HG02571 (cell line): ENCODE measurements at regions not wholly inside any gene's neighbourhood (a gene's known extent, or its start where the extent isn't known, plus 50 kb on each side); places are given as distances from the start of the nearest gene placed in this dataset.
"Not testable (repeated sequence)": the region's sequence is repeated elsewhere in the genome, so short reads cannot be mapped to it uniquely, and the experiment has no call there.

ENCODE experiments used
- ATAC-seq: cut with Tn5 transposase; IDR thresholded peaks from one replicate; pipeline ENCODE4 v1.9.1; 2021; ENCODE audit warnings: mild to moderate bottlenecking, moderate library complexity; ENCODE audit not compliant: unreplicated experiment

GRCh38 chr10:29882766-29883165 lies 176.6 kb downstream of the JCAD start:
- ATAC-seq, result no peak

DNA sequence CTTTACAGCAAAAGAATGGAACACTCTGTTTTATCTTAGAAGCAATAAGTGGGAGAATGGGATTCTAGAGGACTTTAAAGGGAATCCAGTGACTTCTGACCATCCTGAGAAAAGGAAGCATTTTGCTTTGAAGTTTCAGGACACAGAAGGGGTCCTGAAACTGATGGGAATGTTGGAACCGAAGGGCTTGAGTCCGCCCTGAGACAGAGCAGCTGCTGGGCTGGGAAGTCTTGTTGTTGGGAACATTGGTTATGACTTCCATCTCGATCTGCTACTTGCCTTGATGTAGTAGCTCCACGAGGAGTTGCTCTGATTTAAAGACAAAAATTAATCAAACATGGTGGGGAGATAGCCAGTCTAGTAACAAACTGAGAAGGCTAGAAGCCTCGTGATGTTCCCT lies 177.6 kb downstream of the JCAD start:
- no peak for ATAC-seq

- no peak for ATAC-seq
These were observed 178.0 kb downstream of the JCAD start for GRCh38 chr10:29881336-29881771.

GRCh38 chr10:29880856-29881255 lies 178.5 kb downstream of the JCAD start:
- no peak for ATAC-seq

DNA sequence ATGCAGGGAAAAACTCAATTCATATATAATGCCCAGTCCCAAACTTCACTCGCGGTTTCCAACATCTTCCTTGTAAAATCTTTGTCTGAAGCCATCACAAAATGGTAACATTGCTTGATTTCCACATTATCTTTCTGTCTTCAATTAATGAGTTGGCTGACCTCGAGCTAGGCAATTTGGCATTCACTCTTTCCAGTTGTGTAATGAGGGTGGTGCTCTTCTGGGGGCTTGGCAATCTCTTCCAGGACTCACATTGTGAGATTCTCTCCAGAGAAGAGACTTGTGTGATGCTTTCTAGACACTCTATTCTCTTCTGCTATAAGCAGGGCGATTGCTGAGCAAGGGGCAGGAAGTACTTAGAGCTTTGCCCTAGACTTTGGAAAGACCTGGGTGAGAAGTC lies 179.5 kb downstream of the JCAD start:
- no peak for ATAC-seq

- ATAC-seq, result no peak
These were observed 180.9 kb downstream of the JCAD start for GRCh38 chr10:29878492-29878891.

DNA sequence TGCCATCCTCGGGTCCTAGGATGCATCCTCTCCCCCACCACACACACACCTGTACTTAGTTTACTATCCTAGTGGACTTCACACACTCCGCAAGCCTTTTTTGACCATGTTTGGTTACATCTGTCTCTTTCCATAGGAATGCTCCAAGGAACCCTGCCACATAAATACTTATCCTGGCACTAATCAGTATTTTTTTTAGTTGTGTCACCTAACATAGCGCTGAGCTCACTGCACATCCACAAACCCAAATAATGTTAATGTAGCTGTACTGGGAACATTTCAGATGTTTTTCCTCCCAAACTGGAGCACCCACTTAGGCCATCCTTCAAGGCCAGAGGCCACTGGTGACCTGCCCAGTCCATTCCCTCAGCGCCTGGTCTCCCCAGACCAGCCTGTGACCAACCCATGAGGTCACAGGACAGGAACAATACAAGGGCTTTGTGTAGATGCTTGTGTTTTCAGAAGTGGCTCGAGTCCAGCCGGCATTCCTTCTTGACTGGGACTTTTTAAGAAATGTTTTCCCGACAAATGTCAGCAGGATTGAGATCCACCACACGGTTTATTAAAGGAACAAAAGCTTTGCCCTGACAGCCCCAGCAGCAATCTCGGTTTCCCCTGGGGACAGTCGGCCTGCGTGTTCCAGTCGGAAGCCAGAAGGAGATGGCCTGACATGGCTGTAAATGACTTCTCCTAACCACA lies 181.4 kb downstream of the JCAD start:
- ATAC-seq, result no peak

DNA sequence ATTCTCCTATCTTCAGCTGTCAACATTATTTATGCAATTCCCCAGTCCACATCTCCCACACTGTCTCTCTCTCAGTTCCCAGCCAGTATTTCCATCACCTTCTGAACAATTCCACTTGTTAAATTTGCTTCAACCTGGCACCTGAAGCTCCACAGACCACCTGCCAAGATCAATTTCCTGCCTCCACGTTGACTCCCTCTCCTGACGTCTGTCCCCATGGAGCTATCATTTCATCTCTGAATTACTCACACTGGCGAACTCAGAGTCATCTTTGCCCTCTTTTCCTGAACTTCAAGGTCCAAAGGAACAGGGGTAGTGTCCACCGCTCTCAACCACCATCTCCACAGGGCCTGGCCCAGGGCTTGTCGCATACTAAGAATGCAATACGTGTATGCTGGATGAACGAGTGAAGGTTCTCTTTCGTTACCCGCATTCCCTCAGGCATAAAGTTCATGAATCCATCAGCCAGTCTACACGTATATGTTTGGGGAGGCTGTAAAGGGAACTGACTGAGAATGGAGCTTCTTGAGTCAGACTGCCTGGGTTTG lies 183.3 kb downstream of the JCAD start:
- ATAC-seq, result no peak

GRCh38 chr10:29874606-29875269 lies 184.6 kb downstream of the JCAD start:
- no peak for ATAC-seq

- no peak for ATAC-seq
These were observed 185.4 kb downstream of the JCAD start for GRCh38 chr10:29873941-29874484.

- ATAC-seq, result no peak
These were observed 188.8 kb downstream of the JCAD start for GRCh38 chr10:29870522-29871044.

DNA sequence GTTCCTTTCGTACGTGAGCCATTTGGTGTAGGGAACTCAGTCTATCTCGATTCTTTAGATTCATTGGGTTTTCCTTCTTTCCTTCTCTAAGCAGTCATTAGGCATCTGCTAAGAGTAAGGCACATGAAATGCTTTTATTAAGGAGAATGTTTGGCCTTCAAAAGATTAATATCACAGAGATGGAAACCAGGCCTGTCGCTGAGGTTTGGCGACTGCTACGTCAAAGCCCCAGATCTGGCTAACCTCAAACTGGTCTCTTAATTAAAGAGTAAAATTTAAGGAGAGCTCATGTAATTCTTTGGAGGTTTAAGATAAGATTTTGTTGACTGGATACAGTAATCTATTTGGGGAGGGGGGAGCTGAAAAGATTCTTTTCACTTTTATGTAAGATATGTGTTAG lies 189.8 kb downstream of the JCAD start:
- no peak for ATAC-seq

DNA sequence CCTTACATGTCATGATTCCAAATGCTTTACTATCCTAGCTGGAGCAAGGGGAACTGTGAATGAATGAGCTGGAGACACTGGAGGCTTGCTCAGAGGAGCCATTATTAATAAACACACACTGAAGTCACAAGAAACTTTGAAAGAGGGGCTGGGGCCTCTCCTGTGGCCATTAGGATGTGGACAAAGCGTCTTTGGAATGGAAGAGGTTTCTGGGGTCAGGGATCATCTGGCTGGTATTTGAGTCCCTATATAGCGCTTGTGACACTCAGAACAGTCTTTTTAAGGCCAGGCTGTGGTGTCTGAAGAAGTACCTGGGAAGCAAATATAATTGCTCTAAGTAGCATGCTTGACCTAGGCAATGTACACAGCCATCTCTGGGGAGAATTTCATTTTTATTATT lies 193.0 kb downstream of the JCAD start:
- ATAC-seq, result no peak

GRCh38 chr10:29865700-29866355 lies 193.6 kb downstream of the JCAD start:
- ATAC-seq, result no peak

DNA sequence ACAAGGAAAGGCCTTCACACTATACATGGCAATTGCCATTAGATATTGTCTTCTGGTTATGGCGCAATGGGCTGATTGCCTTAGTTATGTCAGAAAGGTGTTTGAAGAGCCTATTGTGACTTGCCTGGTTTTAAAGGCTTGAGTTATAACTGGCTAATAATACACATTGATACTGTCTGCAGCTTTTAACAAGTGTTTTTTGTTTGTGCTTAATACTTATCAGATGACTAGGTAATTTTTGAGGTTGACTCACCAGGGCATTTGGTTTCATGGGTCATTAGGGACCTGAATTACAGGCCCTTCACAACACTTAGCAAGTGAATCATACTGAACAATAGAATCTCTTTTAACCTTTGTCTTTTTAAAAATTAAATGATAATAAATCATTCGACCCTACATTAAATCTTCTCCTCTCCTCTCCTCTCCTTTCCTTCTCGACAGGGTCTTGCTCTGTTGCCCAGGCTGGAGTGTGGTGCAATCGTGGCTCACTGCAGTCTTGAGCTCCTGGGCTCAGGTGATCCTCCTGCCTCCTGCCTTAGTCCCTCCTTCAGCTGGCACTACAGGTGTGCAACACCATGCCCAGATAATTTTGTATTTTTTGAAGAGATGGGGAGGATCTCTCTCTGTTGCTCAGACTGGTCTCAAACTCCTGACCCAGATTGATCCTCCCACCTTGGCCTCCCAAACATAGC lies 196.3 kb downstream of the JCAD start:
- ATAC-seq, result no peak

DNA sequence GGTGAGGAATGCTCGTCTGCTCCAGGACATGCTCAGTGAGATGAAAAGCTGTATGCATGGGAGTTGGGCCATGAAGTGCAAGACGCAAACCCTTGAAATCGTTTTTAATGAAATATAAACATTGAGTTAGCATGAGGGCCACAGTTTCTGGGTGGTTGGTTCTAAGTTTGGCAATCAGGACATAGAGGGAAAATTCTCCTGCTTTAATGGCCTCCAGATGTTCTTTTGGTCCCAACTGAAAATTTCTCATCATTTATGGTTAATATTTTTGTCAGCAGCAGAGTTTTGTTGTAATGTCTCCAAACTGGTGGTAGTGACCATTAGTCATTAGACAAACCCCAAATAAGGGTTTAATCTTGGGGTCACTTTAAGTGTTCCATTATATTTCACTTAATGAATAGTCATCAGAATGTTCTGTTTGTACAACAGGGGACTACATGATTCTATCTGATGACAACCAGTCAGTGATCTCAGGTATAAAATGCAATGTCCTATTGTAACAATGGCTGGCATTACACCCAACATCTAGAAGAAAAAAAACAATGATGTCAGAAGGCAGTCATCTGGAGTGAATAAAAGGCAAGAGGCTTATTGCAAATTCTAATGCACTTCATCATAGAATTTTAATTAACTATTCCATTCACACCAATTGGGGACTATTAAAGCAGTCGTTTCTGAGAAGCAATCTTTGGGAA lies 197.4 kb downstream of the JCAD start:
- no peak for ATAC-seq

DNA sequence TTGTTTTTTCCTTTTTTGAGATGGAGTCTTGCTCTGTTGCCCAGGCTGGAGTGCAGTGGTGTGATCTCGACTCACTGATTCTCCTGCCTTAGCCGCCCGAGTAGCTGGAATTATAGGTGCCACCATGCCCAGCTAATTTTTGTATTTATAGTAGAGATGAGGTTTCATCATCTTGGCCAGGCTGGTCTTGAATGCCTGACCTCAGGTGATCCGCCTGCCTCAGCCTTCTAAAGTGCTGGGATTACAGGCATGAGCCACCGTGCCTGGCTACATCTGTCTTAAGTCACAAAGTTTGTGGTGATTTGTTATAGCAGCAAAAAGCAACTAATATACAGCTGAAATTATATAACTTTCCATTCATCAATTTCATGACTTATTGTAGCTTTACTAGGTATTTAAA lies 198.2 kb downstream of the JCAD start:
- ATAC-seq, result not testable (repeated sequence)

DNA sequence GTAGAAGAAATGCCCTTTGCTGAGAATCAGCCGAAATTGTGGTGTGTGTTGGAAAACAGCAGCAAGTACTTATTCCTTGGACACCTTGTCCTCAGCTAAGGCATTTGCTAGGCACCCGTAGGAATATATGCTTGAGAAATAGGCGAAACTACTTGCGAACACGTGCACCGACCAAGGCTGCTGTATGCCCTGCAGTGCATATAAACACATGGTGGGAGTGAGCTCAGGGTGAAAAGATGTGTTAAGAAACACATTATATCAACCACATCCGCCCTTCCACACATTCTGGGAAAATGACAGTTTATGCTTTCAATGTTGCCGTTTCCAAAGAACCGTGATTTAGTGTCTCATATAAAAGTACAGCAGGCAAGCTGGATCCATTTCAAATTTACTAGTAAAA lies 199.2 kb downstream of the JCAD start:
- no peak for ATAC-seq

DNA sequence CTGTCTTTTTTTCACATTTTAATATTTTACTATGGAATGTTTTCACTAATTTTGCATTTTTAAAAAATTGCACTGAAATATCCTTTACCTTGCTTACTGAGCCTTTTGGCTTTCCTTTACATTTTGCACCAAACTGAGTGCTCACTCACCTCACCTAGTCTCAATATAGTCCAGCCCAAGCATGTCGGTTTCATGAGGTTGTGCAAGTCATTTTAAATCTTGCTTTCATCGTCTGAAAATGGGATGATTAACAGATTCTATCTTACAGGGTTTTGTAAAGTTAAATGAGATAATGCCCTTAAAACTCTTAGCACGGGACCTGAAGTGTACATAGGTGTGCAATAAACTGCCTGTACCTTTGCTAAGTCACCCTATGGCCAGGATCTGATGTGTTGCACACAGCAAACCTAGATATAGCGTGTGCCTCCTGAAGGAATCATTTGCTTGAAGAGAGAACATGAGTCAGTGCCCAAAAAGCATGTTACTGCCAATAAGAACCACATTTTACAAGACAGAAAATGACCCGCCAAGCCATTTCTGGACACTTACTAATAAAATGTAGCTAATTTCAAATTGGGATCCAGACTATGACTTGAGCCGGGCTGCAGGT lies 199.8 kb downstream of the JCAD start:
- ATAC-seq, result no peak
